Ishikawa (cell line): ENCODE measurements at regions not wholly inside any gene's neighbourhood (a gene's known extent, or its start where the extent isn't known, plus 50 kb on each side); places are given as distances from the start of the nearest gene placed in this dataset.
A peak's percentile ranks its signal among the peaks of the same experiment; 100 is the strongest.

Experiments
- CEBPB ChIP-seq: IDR thresholded peaks from 2 replicates; pipeline ENCODE4 v1.6.1; 2012
- CREB1 ChIP-seq: IDR thresholded peaks from 2 replicates; pipeline ENCODE4 v1.6.1; 2012; ENCODE audit warnings: low read depth
- EGR1 ChIP-seq: IDR thresholded peaks from 2 replicates; pipeline ENCODE4 v1.6.1; 2012
- EP300 ChIP-seq: IDR thresholded peaks from 2 replicates; pipeline ENCODE4 v1.6.1; 2012; ENCODE audit warnings: borderline replicate concordance
- FOXM1 ChIP-seq: IDR thresholded peaks from 2 replicates; pipeline ENCODE4 v1.6.1; 2012; ENCODE audit warnings: low read depth, borderline replicate concordance
- NFIC ChIP-seq: IDR thresholded peaks from 2 replicates; pipeline ENCODE4 v1.6.1; 2012
- RAD21 ChIP-seq: IDR thresholded peaks from 2 replicates; pipeline ENCODE4 v1.6.1; 2012; ENCODE audit warnings: low read depth
- TAF1 ChIP-seq: IDR thresholded peaks from 2 replicates; pipeline ENCODE4 v1.6.1; 2012; ENCODE audit warnings: low read depth, mild to moderate bottlenecking
- TCF12 ChIP-seq: IDR thresholded peaks from 2 replicates; pipeline ENCODE4 v1.6.1; 2012; ENCODE audit warnings: low read depth
- TEAD4 ChIP-seq: IDR thresholded peaks from 2 replicates; pipeline ENCODE4 v1.6.1; 2012
- USF1 ChIP-seq: IDR thresholded peaks from 2 replicates; pipeline ENCODE4 v1.6.1; 2012
- YY1 ChIP-seq: IDR thresholded peaks from 2 replicates; pipeline ENCODE4 v1.6.1; 2012; ENCODE audit warnings: low read depth
- ZBTB7A ChIP-seq: IDR thresholded peaks from 2 replicates; pipeline ENCODE4 v1.6.1; 2012; ENCODE audit warnings: low read depth
- TF ChIP-seq, protein P1 (sequence below): IDR thresholded peaks from 2 replicates; pipeline ENCODE4 v1.6.1; 2012; ENCODE audit warnings: low read depth, mild to moderate bottlenecking
- TF ChIP-seq, protein P2 (sequence below): IDR thresholded peaks from 2 replicates; pipeline ENCODE4 v1.6.1; 2012

DNA sequence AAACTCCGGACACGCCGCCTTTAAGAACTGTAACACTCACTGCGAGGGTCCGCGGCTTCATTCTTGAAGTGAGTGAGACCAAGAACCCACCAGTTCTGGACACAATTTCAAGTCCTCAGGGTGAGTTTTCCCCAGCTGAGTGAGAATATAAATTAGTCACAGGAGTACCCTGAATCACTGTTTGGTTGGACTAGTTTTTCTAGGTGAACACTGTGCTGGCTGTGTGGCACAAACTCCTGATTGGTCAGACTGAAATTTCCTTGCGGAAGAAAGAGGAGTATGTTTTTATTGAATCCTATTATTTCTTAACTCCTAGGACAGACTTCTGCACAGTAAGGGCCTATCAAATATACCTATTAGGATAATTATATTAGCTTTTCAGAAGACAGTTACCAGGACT is 288.1 kb upstream of the UBE2E3 start:
- no peak for TF ChIP-seq EP300
- no peak for TF ChIP-seq TCF12
- TF ChIP-seq, protein P1, sequence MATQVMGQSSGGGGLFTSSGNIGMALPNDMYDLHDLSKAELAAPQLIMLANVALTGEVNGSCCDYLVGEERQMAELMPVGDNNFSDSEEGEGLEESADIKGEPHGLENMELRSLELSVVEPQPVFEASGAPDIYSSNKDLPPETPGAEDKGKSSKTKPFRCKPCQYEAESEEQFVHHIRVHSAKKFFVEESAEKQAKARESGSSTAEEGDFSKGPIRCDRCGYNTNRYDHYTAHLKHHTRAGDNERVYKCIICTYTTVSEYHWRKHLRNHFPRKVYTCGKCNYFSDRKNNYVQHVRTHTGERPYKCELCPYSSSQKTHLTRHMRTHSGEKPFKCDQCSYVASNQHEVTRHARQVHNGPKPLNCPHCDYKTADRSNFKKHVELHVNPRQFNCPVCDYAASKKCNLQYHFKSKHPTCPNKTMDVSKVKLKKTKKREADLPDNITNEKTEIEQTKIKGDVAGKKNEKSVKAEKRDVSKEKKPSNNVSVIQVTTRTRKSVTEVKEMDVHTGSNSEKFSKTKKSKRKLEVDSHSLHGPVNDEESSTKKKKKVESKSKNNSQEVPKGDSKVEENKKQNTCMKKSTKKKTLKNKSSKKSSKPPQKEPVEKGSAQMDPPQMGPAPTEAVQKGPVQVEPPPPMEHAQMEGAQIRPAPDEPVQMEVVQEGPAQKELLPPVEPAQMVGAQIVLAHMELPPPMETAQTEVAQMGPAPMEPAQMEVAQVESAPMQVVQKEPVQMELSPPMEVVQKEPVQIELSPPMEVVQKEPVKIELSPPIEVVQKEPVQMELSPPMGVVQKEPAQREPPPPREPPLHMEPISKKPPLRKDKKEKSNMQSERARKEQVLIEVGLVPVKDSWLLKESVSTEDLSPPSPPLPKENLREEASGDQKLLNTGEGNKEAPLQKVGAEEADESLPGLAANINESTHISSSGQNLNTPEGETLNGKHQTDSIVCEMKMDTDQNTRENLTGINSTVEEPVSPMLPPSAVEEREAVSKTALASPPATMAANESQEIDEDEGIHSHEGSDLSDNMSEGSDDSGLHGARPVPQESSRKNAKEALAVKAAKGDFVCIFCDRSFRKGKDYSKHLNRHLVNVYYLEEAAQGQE = no peak

- no peak for TF ChIP-seq TCF12
- no peak for TF ChIP-seq USF1
- no peak for TF ChIP-seq EP300
- TF ChIP-seq ZBTB7A = no peak
- no peak for TF ChIP-seq TEAD4
- TF ChIP-seq, protein P2, sequence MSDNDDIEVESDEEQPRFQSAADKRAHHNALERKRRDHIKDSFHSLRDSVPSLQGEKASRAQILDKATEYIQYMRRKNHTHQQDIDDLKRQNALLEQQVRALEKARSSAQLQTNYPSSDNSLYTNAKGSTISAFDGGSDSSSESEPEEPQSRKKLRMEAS = no peak
- TF ChIP-seq TAF1 = no peak
- no peak for TF ChIP-seq CREB1
- no peak for TF ChIP-seq EGR1
- no peak for TF ChIP-seq FOXM1
- no peak for TF ChIP-seq NFIC
- no peak for TF ChIP-seq YY1
- TF ChIP-seq CEBPB = no peak
Measured at GRCh38 chr2:180690611-180691010, 289.8 kb upstream of the UBE2E3 start.

GRCh38 chr2:180682871-180683270 is 297.5 kb upstream of the UBE2E3 start:
- no peak for TF ChIP-seq NFIC

GRCh38 chr2:180679693-180680092 is 300.7 kb upstream of the UBE2E3 start:
- TF ChIP-seq NFIC (peak; percentile 69), TEAD4 (peak; percentile 28; the same call in 1 of the 2 replicates), FOXM1 (peak; percentile 40; the same call in 1 of the 2 replicates), RAD21 (no peak; the same call in 1 of the 2 replicates), EP300 (peak; percentile 70; the same call in 1 of the 2 replicates)
- TF ChIP-seq, protein P2 = 0 out of 2 replicates have a peak, but pooled peaks have one; percentile 7

GRCh38 chr2:180678625-180678972 is 301.8 kb upstream of the UBE2E3 start:
- TF ChIP-seq TEAD4 (no peak), NFIC (no peak), USF1 (no peak), RAD21 (no peak), TAF1 (no peak), YY1 (no peak), FOXM1 (no peak), EGR1 (no peak), ZBTB7A (no peak), TCF12 (no peak), CREB1 (no peak), EP300 (no peak), CEBPB (no peak)
- TF ChIP-seq, protein P1 = no peak
- TF ChIP-seq, protein P2 = no peak

GRCh38 chr2:180677930-180678624 is 302.3 kb upstream of the UBE2E3 start:
- TF ChIP-seq, protein P1 = no peak
- TF ChIP-seq FOXM1 (no peak), TEAD4 (no peak), TAF1 (no peak), RAD21 (no peak), CREB1 (no peak)
